Fibroblast of the aortic adventitia (primary cell): ENCODE measurements at regions not wholly inside any gene's neighbourhood (a gene's known extent, or its start where the extent isn't known, plus 50 kb on each side); places are given as distances from the start of the nearest gene placed in this dataset.

Source experiments
- DNase-seq: peaks from one replicate; pipeline ENCODE4 v3.0.0-alpha.2; 2010; ENCODE audit warnings: low read depth
- H3K4me3 ChIP-seq: 2 replicates; pipeline ENCODE4 v1.5.1; 2011; ENCODE audit warnings: low read depth, mild to moderate bottlenecking, control low read depth, low read length, moderate library complexity
- CTCF ChIP-seq: IDR thresholded peaks from 2 replicates; pipeline ENCODE4 v1.5.1; 2011; ENCODE audit warnings: mild to moderate bottlenecking, low read length, control low read depth, inconsistent platforms; ENCODE audit not compliant: insufficient read depth

- DNase-seq, result no peak
These were observed 115.6 kb upstream of the DIAPH2 start for GRCh38 chrX:96569034-96569433.

GRCh38 chrX:96575011-96575410, 109.6 kb upstream of the DIAPH2 start:
- no peak overlapping the region for H3K4me3 ChIP-seq
- TF ChIP-seq CTCF, result no peak
- DNase-seq, result no peak

More at GRCh38 chrX:96569034-96569433, 115.6 kb upstream of the DIAPH2 start:
- H3K4me3 ChIP-seq, result no peak overlapping the region
- TF ChIP-seq CTCF, result no peak

DNA sequence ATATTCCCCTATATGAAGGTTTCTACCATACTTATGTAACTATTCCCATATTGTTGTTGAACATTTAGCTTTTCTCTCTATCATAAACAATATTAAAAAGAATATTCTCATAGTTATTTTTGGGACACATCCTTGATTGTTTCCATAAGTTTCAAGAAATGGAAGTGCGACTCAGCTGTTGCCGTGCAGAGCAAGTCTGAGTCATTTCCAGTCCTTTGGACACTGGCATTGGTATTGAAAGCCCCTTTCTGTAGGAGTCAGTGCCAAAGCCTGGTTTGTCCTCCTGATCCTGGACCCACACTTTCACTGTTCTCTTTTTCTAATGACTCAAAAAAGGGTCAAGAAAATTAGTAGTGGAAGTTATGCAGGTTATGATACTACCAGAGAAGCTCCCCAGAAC, 108.3 kb upstream of the DIAPH2 start:
- no peak for TF ChIP-seq CTCF
- peak; percentile 45 for DNase-seq
- no peak overlapping the region for H3K4me3 ChIP-seq

- DNase-seq, result no peak
- H3K4me3 ChIP-seq, result no peak overlapping the region
- no peak for TF ChIP-seq CTCF
These were observed 105.9 kb upstream of the DIAPH2 start for GRCh38 chrX:96578781-96579180.

DNA sequence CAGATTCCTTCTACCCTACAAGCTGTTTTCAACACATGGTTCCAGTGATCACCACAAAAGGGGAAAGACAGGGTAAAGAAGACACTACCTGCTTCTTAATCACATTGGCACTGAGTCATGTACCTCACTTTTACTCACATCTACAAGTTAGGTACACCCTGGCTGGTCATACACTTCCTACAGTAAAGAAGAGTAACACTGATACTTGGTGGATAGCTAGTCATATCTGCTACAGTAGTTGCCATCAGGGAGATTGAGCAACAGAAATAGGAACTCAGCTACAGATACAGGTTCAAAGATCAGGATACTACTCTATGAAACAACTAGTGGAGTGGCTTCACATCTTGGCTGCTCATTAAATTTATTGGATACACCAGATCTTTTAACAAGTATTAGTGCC, 105.4 kb upstream of the DIAPH2 start:
- no peak for DNase-seq
- TF ChIP-seq CTCF, result no peak
- H3K4me3 ChIP-seq, result no peak overlapping the region

DNA sequence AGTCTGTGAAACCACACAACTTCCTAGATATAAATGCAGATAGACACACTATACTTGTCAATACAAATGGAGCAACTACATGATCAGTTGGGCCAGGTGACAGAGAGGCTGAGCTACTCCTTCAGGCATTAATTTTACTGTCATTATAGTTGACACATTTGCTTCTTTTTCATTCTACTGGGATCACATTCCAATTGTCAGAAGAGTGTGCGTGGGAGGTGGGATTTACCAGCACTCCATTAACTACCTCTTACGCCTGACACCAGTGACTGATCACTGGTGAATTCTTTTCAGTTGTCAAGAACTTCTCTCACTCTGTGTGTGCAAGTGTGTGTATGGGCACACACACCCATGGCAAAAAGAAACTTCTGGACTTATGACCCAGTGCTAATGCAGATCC, 94.2 kb upstream of the DIAPH2 start:
- H3K4me3 ChIP-seq, result no peak overlapping the region
- no peak for DNase-seq

More for the DNA sequence above, 94.2 kb upstream of the DIAPH2 start:
- no peak for TF ChIP-seq CTCF
